Natural killer cell (primary cell): ENCODE measurements at regions not wholly inside any gene's neighbourhood (a gene's known extent, or its start where the extent isn't known, plus 50 kb on each side); places are given as distances from the start of the nearest gene placed in this dataset.

ENCODE experiments used
- ATAC-seq, 3 donors: fragments of 150-1000 bp in 2 of 3; fragments of 200-7000 bp in 1 of 3; cut with Tn5 transposase; 1 replicate in 1 of 3; 2 replicates in 2 of 3; pipeline ENCODE4 v1.10.0; 2021; ENCODE audit warnings: mild to moderate bottlenecking in 2 of 3, moderate library complexity in 2 of 3
- DNase-seq, 2 donors: peaks; one replicate each; pipeline versions ENCODE4 v3.0.0 to v3.0.0-alpha.2; 2013 to 2021; ENCODE audit warnings: mixed read lengths in 1 of 2
- H3K27ac ChIP-seq: one replicate; pipeline ENCODE4 v1.5.1; 2013; ENCODE audit warnings: mild to moderate bottlenecking, low read length
- H3K27me3 ChIP-seq: one replicate; pipeline ENCODE4 v1.6.1; 2013; ENCODE audit warnings: low read length; ENCODE audit not compliant: control insufficient read depth, insufficient read depth
- H3K36me3 ChIP-seq: one replicate; pipeline ENCODE4 v1.6.1; 2013; ENCODE audit warnings: low read length; ENCODE audit not compliant: control insufficient read depth, insufficient read depth
- H3K4me1 ChIP-seq: one replicate; pipeline ENCODE4 v1.6.1; 2013; ENCODE audit warnings: low read length; ENCODE audit not compliant: control insufficient read depth, insufficient read depth
- H3K4me3 ChIP-seq: one replicate; pipeline ENCODE4 v1.5.1; 2013; ENCODE audit warnings: low read length
- H3K9me3 ChIP-seq: one replicate; pipeline ENCODE4 v1.6.1; 2013; ENCODE audit warnings: low read length; ENCODE audit not compliant: control insufficient read depth, insufficient read depth
- H3K27ac Mint-ChIP-seq, 2 donors: one replicate each; pipeline ENCODE4 v1.8.0; 2022; ENCODE audit warnings: mild to moderate bottlenecking in 2 of 2, mixed read lengths in 2 of 2, moderate library complexity in 1 of 2
- H3K27me3 Mint-ChIP-seq, 2 donors: one replicate each; pipeline ENCODE4 v1.8.0; 2022; ENCODE audit warnings: low read depth in 2 of 2, mixed read lengths in 2 of 2
- H3K36me3 Mint-ChIP-seq: one replicate; pipeline ENCODE4 v1.8.0; 2022; ENCODE audit warnings: mixed read lengths
- H3K4me1 Mint-ChIP-seq, 2 donors: one replicate each; pipeline ENCODE4 v1.8.0; 2022; ENCODE audit warnings: mixed read lengths in 2 of 2
- H3K4me3 Mint-ChIP-seq: one replicate; pipeline ENCODE4 v1.8.0; 2022; ENCODE audit warnings: mild to moderate bottlenecking, moderate library complexity, mixed read lengths
- H3K9me3 Mint-ChIP-seq, 2 donors: one replicate each; pipeline ENCODE4 v1.8.0; 2022; ENCODE audit warnings: mixed read lengths in 2 of 2
- WGBS: methylation state at CpG from one replicate; pipeline ENCODE4 v1.1.7; 2013; ENCODE audit warnings: missing lambda C conversion rate; ENCODE audit not compliant: insufficient coverage; 5-methylcytosine and 5-hydroxymethylcytosine counted together
- intact Hi-C: fragments of 100-400 bp; cut with micrococcal nuclease; formaldehyde crosslinking; loops from one replicate; pipeline ENCODE4 v1.14.2; 2022
- TF ChIP-seq, protein P1 (sequence below): fragments of 200-600 bp; IDR thresholded peaks from one replicate; pipeline ENCODE4 v1.8.0; 2022; ENCODE audit warnings: antibody characterized with exemption

DNA sequence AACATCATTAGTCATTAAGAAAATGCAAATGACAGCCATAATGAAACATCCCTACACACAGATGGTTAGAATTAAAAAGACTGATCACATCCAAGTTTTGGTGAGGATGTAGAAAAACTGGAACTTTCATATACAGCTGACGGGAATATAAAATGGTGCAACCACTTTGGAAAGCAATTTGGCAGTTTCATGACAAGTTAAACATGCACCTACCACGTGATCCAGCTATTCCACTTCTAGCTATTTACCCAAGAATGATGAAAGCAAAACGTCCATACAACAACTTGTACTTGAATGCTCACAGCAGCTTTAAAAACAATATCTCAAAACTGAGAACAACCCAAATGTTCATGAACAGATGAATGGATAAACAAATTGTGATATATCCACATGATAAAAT is 77.9 kb upstream of the AVPR1A start:
- Mint-ChIP-seq H3K27ac (no peak overlapping the region), H3K9me3 (peaks cover 8% of the 10 kb centered on the region in 2 donors)
- H3K9me3 ChIP-seq, result no peaks in the 10 kb centered on the region

DNA sequence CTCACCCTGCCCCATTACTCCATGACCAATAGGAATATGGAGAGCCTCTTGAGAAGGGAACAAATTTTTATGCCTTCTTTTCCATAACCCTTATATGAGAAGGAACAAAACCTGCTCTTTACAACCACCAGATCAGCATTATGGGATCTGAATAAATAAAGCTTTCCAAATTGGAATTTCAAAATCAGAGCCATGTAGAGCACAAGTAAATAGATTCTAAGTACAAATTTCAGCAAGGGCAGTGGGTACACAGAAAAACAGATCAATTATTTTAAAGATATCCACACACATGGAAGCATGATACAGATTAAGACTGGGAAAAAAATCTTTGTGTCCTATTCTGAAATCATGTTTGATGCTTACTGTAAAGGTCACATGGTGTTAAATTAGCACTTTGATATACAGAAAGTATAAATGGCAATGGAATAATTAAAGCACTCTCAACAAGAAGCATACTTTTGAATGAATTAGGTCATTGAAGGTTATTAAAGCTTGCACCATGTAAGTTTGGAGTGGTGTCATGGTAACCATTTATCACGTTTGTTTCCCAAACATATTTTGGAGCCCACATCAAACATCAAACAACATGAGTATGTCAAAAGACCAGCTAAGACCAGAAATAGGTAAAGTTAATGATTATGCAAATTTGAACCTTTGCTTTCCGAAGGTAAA is 75.9 kb upstream of the AVPR1A start:
- Histone ChIP-seq H3K4me3 (no peak overlapping the region), H3K4me1 (no peaks in the 10 kb centered on the region), H3K9me3 (no peaks in the 10 kb centered on the region), H3K36me3 (no peaks in the 10 kb centered on the region), H3K27ac (no peak overlapping the region), H3K27me3 (no peaks in the 10 kb centered on the region)
- no peak overlapping the region for H3K4me3 Mint-ChIP-seq
- TF ChIP-seq, protein P1, sequence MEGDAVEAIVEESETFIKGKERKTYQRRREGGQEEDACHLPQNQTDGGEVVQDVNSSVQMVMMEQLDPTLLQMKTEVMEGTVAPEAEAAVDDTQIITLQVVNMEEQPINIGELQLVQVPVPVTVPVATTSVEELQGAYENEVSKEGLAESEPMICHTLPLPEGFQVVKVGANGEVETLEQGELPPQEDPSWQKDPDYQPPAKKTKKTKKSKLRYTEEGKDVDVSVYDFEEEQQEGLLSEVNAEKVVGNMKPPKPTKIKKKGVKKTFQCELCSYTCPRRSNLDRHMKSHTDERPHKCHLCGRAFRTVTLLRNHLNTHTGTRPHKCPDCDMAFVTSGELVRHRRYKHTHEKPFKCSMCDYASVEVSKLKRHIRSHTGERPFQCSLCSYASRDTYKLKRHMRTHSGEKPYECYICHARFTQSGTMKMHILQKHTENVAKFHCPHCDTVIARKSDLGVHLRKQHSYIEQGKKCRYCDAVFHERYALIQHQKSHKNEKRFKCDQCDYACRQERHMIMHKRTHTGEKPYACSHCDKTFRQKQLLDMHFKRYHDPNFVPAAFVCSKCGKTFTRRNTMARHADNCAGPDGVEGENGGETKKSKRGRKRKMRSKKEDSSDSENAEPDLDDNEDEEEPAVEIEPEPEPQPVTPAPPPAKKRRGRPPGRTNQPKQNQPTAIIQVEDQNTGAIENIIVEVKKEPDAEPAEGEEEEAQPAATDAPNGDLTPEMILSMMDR, result no peak
- H3K36me3 Mint-ChIP-seq, result no peaks in the 10 kb centered on the region
- intact Hi-C loops, result no loop called here
- WGBS, result no CpG with 5 or more reads among the region's 2 CpGs
- no peak overlapping the region for H3K27ac Mint-ChIP-seq
- H3K4me1 Mint-ChIP-seq, result no peaks in the 10 kb centered on the region
- no peak for DNase-seq
- no peak for ATAC-seq
- H3K9me3 Mint-ChIP-seq, result peaks cover 6 to 8% of the 10 kb centered on the region in 2 donors
- no peaks in the 10 kb centered on the region for H3K27me3 Mint-ChIP-seq

More for the DNA sequence above, 77.9 kb upstream of the AVPR1A start:
- Histone ChIP-seq H3K27me3 (no peaks in the 10 kb centered on the region), H3K27ac (no peak overlapping the region), H3K4me1 (no peaks in the 10 kb centered on the region), H3K4me3 (no peak overlapping the region), H3K36me3 (no peaks in the 10 kb centered on the region)
- no peaks in the 10 kb centered on the region for H3K4me1 Mint-ChIP-seq
- TF ChIP-seq, protein P1, result no peak
- WGBS, result 56% methylated on average over 3 of the region's 3 CpGs
- no peak for ATAC-seq
- DNase-seq, result no peak
- intact Hi-C loops, result no loop called here
- no peak overlapping the region for H3K4me3 Mint-ChIP-seq
- H3K27me3 Mint-ChIP-seq, result no peaks in the 10 kb centered on the region
- H3K36me3 Mint-ChIP-seq, result no peaks in the 10 kb centered on the region

DNA sequence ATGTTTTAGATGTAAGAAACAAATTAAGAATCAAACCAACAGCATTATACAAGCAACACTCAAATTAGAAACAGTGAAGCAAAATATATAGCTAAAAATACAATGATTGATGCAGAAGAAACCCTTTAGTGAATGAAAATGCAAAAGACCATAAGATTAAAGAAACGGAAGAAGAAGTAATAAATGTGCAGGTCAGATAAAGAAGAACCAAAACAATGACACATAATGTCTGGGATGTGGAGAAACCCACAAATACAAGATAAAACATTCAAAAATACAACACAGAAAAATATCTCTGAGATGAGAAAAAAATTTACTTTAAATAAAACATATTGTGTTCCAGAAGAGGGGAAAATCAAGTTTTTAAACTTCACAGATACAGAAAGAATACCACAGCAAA is 73.4 kb upstream of the AVPR1A start:
- no peak for ATAC-seq
- no peak for DNase-seq
- TF ChIP-seq, protein P1, result no peak
- no peaks in the 10 kb centered on the region for H3K36me3 ChIP-seq
- no peaks in the 10 kb centered on the region for H3K27me3 ChIP-seq
- H3K4me3 ChIP-seq, result no peak overlapping the region
- Mint-ChIP-seq H3K27ac (no peak overlapping the region), H3K27me3 (no peaks in the 10 kb centered on the region), H3K4me3 (no peak overlapping the region), H3K36me3 (no peaks in the 10 kb centered on the region), H3K9me3 (peaks cover 2 to 6% of the 10 kb centered on the region in 2 donors), H3K4me1 (no peaks in the 10 kb centered on the region)
- intact Hi-C loops, result no loop called here
- no peaks in the 10 kb centered on the region for H3K4me1 ChIP-seq
- no peaks in the 10 kb centered on the region for H3K9me3 ChIP-seq
- WGBS, result no CpG with 5 or more reads among the region's 1 CpG
- H3K27ac ChIP-seq, result no peak overlapping the region

DNA sequence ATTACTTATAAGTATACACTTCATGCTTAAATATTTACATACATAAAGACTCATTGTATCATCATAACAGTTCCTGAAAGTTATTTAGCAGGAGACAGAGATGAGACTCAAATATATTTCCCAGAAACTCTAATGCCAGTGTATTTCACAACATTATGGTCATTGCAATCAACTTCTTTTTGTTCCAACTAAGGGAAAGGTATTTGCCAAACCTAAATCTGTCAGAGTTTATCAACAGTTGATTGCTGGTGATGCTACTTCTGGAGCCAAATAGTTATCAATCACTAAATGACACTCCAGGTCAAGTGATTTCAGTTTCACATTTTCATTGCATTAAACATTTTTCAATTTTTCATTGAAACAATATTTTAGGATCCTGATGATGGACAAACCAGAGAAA is 72.1 kb upstream of the AVPR1A start:
- no peak overlapping the region for H3K27ac Mint-ChIP-seq
- no peak overlapping the region for H3K4me3 Mint-ChIP-seq
- DNase-seq (no peak), ATAC-seq (no peak)
- Histone ChIP-seq H3K27ac (no peak overlapping the region), H3K4me3 (no peak overlapping the region), H3K27me3 (no peaks in the 10 kb centered on the region), H3K36me3 (no peaks in the 10 kb centered on the region), H3K4me1 (no peaks in the 10 kb centered on the region), H3K9me3 (no peaks in the 10 kb centered on the region)
- no peaks in the 10 kb centered on the region for H3K4me1 Mint-ChIP-seq
- TF ChIP-seq, protein P1, result no peak
- no peaks in the 10 kb centered on the region for H3K27me3 Mint-ChIP-seq
- intact Hi-C loops, result no loop called here
- H3K9me3 Mint-ChIP-seq, result peaks cover 2 to 6% of the 10 kb centered on the region in 2 donors
- no peaks in the 10 kb centered on the region for H3K36me3 Mint-ChIP-seq
